SK-N-SH treated with all-trans-retinoic acid at 6 μM for 48 hours (cell line): ENCODE measurements at regions not wholly inside any gene's neighbourhood (a gene's known extent, or its start where the extent isn't known, plus 50 kb on each side); places are given as distances from the start of the nearest gene placed in this dataset.

Experiments used
- ATAC-seq: fragments of 200-7000 bp; cut with Tn5 transposase; 3 replicates; pipeline ENCODE4 v1.9.1; 2020; ENCODE audit warnings: mild to moderate bottlenecking, moderate library complexity
- ARNTL ChIP-seq: fragments of 450-650 bp; formaldehyde crosslinking; IDR thresholded peaks from 2 replicates; pipeline ENCODE4 v1.5.0; 2020; ENCODE audit warnings: low read depth, mild to moderate bottlenecking, moderate library complexity, borderline replicate concordance
- BACH2 ChIP-seq: fragments of 250-450 bp; sonication (Bioruptor Pico); IDR thresholded peaks from 2 replicates; pipeline ENCODE4 v1.9.0; 2021; ENCODE audit warnings: mild to moderate bottlenecking, borderline replicate concordance
- ESRRG ChIP-seq: fragments of 250-450 bp; sonication (Bioruptor Pico); IDR thresholded peaks from 2 replicates; pipeline ENCODE4 v1.6.1; 2021; ENCODE audit warnings: mild to moderate bottlenecking
- GLIS3 ChIP-seq: fragments of 250-450 bp; sonication (Bioruptor Pico); IDR thresholded peaks from 2 replicates; pipeline ENCODE4 v1.5.0; 2020; ENCODE audit warnings: mild to moderate bottlenecking, moderate library complexity
- ISL1 ChIP-seq: fragments of 250-450 bp; sonication (Bioruptor Pico); IDR thresholded peaks from 2 replicates; pipeline ENCODE4 v2.1.2; 2022; ENCODE audit warnings: mild to moderate bottlenecking, moderate library complexity
- OSR1 ChIP-seq: fragments of 250-450 bp; sonication (Bioruptor Pico); IDR thresholded peaks from 2 replicates; pipeline ENCODE4 v1.8.0; 2022; ENCODE audit warnings: moderate library complexity, mild to moderate bottlenecking, inconsistent platforms
- PPARA ChIP-seq: fragments of 250-450 bp; sonication (Bioruptor Pico); IDR thresholded peaks from 2 replicates; pipeline ENCODE4 v1.5.0; 2020; ENCODE audit warnings: mild to moderate bottlenecking, borderline replicate concordance
- RARB ChIP-seq: fragments of 250-450 bp; sonication (Bioruptor Pico); IDR thresholded peaks from 2 replicates; pipeline ENCODE4 v1.8.0; 2021; ENCODE audit warnings: mild to moderate bottlenecking, moderate library complexity
- SNAI2 ChIP-seq: fragments of 250-450 bp; sonication (Bioruptor Pico); IDR thresholded peaks from 2 replicates; pipeline ENCODE4 v1.5.0; 2020; ENCODE audit warnings: mild to moderate bottlenecking, moderate library complexity
- TCF4 ChIP-seq: fragments of 250-450 bp; sonication (Bioruptor Pico); IDR thresholded peaks from 2 replicates; pipeline ENCODE4 v1.8.0; 2021; ENCODE audit warnings: mild to moderate bottlenecking, moderate library complexity, borderline replicate concordance
- TOX ChIP-seq: fragments of 250-450 bp; sonication (Bioruptor Pico); IDR thresholded peaks from 2 replicates; pipeline ENCODE4 v1.8.0; 2021; ENCODE audit warnings: mild to moderate bottlenecking, moderate library complexity, borderline replicate concordance
- ZFP3 ChIP-seq: fragments of 250-450 bp; sonication (Bioruptor Pico); IDR thresholded peaks from 2 replicates; pipeline ENCODE4 v1.5.0; 2020; ENCODE audit warnings: mild to moderate bottlenecking, moderate library complexity
- ZFP30 ChIP-seq: fragments of 450-650 bp; formaldehyde crosslinking; IDR thresholded peaks from 2 replicates; pipeline ENCODE4 v1.5.0; 2022; ENCODE audit warnings: mild to moderate bottlenecking, moderate library complexity
- ZNF565 ChIP-seq: fragments of 450-650 bp; formaldehyde crosslinking; conservative IDR thresholded peaks from 2 replicates; pipeline ENCODE4 v1.5.0; 2020; ENCODE audit warnings: low read depth, mild to moderate bottlenecking, moderate library complexity
- ZNF8 ChIP-seq: fragments of 450-650 bp; formaldehyde crosslinking; IDR thresholded peaks from 2 replicates; pipeline ENCODE4 v1.5.0; 2020; ENCODE audit warnings: mild to moderate bottlenecking, moderate library complexity
- TF ChIP-seq, protein P1 (sequence below): fragments of 250-450 bp; sonication (Bioruptor Pico); IDR thresholded peaks from 2 replicates; pipeline ENCODE4 v1.8.0; 2021; ENCODE audit warnings: low read depth, mild to moderate bottlenecking, moderate library complexity, borderline replicate concordance
- TF ChIP-seq, protein P2 (sequence below): fragments of 250-450 bp; sonication (Bioruptor Pico); IDR thresholded peaks from 2 replicates; pipeline ENCODE4 v1.5.1; 2021; ENCODE audit warnings: mild to moderate bottlenecking, moderate library complexity
- TF ChIP-seq, protein P3 (sequence below): fragments of 250-450 bp; sonication (Bioruptor Pico); IDR thresholded peaks from 2 replicates; pipeline ENCODE4 v1.5.1; 2020; ENCODE audit warnings: low read depth, mild to moderate bottlenecking, moderate library complexity
- TF ChIP-seq, protein P4 (sequence below): fragments of 250-450 bp; sonication (Bioruptor Pico); IDR thresholded peaks from 2 replicates; pipeline ENCODE4 v1.5.0; 2020; ENCODE audit warnings: mild to moderate bottlenecking, moderate library complexity
- TF ChIP-seq, protein P5 (sequence below): fragments of 250-450 bp; sonication (Bioruptor Pico); IDR thresholded peaks from 2 replicates; pipeline ENCODE4 v1.8.0; 2020; ENCODE audit warnings: mild to moderate bottlenecking, moderate library complexity, borderline replicate concordance

DNA sequence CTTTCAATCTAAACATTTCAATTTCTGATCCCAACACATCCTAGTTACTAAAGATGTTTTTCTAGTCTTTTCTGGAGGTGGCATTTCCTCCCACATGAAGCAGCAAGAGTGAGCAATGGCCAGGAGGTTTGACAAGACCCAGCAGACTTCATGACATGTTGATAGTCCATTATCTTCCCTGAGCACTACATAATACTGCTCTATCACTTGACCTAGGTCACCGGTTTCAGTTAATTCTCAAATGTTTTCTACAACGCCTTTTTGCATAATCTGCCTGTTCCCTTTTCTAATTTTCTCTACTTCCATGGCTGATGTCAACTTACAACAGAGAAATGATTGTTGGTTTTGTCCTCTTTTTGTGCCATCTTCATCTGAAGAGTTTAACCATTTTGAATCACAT lies 62.0 kb upstream of the GPRIN3 start:
- no peak for ATAC-seq
- TF ChIP-seq, protein P1, sequence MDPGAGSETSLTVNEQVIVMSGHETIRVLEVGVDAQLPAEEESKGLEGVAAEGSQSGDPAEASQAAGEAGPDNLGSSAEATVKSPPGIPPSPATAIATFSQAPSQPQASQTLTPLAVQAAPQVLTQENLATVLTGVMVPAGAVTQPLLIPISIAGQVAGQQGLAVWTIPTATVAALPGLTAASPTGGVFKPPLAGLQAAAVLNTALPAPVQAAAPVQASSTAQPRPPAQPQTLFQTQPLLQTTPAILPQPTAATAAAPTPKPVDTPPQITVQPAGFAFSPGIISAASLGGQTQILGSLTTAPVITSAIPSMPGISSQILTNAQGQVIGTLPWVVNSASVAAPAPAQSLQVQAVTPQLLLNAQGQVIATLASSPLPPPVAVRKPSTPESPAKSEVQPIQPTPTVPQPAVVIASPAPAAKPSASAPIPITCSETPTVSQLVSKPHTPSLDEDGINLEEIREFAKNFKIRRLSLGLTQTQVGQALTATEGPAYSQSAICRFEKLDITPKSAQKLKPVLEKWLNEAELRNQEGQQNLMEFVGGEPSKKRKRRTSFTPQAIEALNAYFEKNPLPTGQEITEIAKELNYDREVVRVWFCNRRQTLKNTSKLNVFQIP (CRISPR knock-in tag), result no peak
- no peak for TF ChIP-seq ZNF565
- TF ChIP-seq SNAI2 (CRISPR knock-in tag), result no peak
- no peak for TF ChIP-seq TCF4 (CRISPR knock-in tag)
- no peak for TF ChIP-seq ZNF8 (CRISPR knock-in tag)
- no peak for TF ChIP-seq BACH2 (CRISPR knock-in tag)

DNA sequence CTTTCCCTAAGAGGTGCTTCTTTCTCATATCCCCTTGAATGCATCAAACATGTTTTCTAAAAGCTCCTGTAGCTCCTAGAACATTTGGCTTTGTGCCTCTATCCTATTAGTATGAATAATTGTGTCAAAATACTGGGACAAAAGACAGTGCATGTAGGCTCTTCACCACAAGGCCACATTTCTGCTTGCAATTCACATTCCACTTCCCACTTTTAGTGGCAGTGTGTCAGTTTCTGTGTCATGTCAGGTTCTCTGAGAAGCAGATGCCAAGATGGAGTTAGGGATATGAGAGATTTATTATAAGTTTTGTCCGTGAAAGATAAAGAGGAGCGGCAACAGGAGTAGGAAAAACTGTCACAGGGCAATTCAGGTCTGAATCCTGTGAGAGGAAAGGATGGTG lies 61.3 kb upstream of the GPRIN3 start:
- ATAC-seq, result no peak
- TF ChIP-seq, protein P2, sequence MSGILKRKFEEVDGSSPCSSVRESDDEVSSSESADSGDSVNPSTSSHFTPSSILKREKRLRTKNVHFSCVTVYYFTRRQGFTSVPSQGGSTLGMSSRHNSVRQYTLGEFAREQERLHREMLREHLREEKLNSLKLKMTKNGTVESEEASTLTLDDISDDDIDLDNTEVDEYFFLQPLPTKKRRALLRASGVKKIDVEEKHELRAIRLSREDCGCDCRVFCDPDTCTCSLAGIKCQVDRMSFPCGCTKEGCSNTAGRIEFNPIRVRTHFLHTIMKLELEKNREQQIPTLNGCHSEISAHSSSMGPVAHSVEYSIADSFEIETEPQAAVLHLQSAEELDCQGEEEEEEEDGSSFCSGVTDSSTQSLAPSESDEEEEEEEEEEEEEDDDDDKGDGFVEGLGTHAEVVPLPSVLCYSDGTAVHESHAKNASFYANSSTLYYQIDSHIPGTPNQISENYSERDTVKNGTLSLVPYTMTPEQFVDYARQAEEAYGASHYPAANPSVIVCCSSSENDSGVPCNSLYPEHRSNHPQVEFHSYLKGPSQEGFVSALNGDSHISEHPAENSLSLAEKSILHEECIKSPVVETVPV (CRISPR knock-in tag), result no peak
- TF ChIP-seq ZNF565 (no peak), RARB (CRISPR knock-in tag) (no peak), ZFP3 (CRISPR knock-in tag) (no peak), ESRRG (CRISPR knock-in tag) (no peak), PPARA (CRISPR knock-in tag) (no peak), ARNTL (CRISPR knock-in tag) (no peak), SNAI2 (CRISPR knock-in tag) (no peak), TOX (no peak), ISL1 (CRISPR knock-in tag) (no peak), OSR1 (CRISPR knock-in tag) (no peak), BACH2 (CRISPR knock-in tag) (no peak)
- TF ChIP-seq, protein P3, sequence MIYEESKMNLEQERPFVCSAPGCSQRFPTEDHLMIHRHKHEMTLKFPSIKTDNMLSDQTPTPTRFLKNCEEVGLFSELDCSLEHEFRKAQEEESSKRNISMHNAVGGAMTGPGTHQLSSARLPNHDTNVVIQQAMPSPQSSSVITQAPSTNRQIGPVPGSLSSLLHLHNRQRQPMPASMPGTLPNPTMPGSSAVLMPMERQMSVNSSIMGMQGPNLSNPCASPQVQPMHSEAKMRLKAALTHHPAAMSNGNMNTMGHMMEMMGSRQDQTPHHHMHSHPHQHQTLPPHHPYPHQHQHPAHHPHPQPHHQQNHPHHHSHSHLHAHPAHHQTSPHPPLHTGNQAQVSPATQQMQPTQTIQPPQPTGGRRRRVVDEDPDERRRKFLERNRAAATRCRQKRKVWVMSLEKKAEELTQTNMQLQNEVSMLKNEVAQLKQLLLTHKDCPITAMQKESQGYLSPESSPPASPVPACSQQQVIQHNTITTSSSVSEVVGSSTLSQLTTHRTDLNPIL (CRISPR knock-in tag), result no peak
- TF ChIP-seq, protein P4, sequence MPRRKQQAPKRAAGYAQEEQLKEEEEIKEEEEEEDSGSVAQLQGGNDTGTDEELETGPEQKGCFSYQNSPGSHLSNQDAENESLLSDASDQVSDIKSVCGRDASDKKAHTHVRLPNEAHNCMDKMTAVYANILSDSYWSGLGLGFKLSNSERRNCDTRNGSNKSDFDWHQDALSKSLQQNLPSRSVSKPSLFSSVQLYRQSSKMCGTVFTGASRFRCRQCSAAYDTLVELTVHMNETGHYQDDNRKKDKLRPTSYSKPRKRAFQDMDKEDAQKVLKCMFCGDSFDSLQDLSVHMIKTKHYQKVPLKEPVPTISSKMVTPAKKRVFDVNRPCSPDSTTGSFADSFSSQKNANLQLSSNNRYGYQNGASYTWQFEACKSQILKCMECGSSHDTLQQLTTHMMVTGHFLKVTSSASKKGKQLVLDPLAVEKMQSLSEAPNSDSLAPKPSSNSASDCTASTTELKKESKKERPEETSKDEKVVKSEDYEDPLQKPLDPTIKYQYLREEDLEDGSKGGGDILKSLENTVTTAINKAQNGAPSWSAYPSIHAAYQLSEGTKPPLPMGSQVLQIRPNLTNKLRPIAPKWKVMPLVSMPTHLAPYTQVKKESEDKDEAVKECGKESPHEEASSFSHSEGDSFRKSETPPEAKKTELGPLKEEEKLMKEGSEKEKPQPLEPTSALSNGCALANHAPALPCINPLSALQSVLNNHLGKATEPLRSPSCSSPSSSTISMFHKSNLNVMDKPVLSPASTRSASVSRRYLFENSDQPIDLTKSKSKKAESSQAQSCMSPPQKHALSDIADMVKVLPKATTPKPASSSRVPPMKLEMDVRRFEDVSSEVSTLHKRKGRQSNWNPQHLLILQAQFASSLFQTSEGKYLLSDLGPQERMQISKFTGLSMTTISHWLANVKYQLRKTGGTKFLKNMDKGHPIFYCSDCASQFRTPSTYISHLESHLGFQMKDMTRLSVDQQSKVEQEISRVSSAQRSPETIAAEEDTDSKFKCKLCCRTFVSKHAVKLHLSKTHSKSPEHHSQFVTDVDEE (CRISPR knock-in tag), result no peak
- TF ChIP-seq, protein P1 (CRISPR knock-in tag), result no peak
- TF ChIP-seq, all 23 proteins: peak for 0

DNA sequence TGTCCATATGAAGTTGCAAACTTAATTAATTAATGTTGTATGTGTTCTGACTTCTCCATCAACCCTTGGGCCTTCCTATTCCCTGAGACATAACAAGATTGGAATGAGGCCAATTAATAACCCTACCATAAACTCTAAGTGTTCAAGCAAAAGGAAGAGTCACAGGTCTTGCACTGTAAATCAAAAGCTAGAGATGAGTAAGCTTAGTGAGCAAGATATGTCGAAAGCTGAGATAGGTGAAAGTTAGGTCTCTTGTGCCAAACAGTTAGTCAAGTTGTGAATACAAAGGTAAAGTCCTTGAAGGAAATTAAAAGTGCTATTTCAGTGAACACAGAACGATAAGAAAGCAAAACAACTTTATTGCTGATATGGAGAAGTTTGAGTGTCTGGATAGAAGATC lies 58.2 kb upstream of the GPRIN3 start:
- ATAC-seq, result no peak
- no peak for TF ChIP-seq TCF4 (CRISPR knock-in tag)
- no peak for TF ChIP-seq BACH2 (CRISPR knock-in tag)
- TF ChIP-seq, protein P5, sequence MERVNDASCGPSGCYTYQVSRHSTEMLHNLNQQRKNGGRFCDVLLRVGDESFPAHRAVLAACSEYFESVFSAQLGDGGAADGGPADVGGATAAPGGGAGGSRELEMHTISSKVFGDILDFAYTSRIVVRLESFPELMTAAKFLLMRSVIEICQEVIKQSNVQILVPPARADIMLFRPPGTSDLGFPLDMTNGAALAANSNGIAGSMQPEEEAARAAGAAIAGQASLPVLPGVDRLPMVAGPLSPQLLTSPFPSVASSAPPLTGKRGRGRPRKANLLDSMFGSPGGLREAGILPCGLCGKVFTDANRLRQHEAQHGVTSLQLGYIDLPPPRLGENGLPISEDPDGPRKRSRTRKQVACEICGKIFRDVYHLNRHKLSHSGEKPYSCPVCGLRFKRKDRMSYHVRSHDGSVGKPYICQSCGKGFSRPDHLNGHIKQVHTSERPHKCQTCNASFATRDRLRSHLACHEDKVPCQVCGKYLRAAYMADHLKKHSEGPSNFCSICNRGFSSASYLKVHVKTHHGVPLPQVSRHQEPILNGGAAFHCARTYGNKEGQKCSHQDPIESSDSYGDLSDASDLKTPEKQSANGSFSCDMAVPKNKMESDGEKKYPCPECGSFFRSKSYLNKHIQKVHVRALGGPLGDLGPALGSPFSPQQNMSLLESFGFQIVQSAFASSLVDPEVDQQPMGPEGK (CRISPR knock-in tag), result no peak
- TF ChIP-seq, protein P1 (CRISPR knock-in tag), result no peak
- TF ChIP-seq, protein P3 (CRISPR knock-in tag), result no peak
- no peak for TF ChIP-seq GLIS3 (CRISPR knock-in tag)
- no peak for TF ChIP-seq ZFP30 (CRISPR knock-in tag)
- TF ChIP-seq TOX, result no peak
- TF ChIP-seq, protein P2 (CRISPR knock-in tag), result no peak
- no peak for TF ChIP-seq ZNF8 (CRISPR knock-in tag)
- no peak for TF ChIP-seq ARNTL (CRISPR knock-in tag)
- no peak for TF ChIP-seq ZNF565
